PC-9 (cell line): ENCODE measurements at regions not wholly inside any gene's neighbourhood (a gene's known extent, or its start where the extent isn't known, plus 50 kb on each side); places are given as distances from the start of the nearest gene placed in this dataset.

Experiments
- BruUV-seq: library from RNA; stranded (reverse); fragments of 400-500 nt; replicated peaks from 2 replicates; lab custom pipeline; 2021; lab: Mats Ljungman, UMichigan
- CTCF ChIA-PET: fragments of 300-600 bp; sonication (Branson Sonifier 250); formaldehyde crosslinking; loops from one replicate; lab custom pipeline; 2022; ENCODE audit warnings: antibody characterized with exemption; lab: Charles Lee
- POLR2A ChIA-PET: fragments of 300-600 bp; sonication (Branson Sonifier 250); formaldehyde crosslinking; loops from one replicate; lab custom pipeline; 2022; ENCODE audit warnings: antibody characterized with exemption; ENCODE audit not compliant: unreplicated experiment; lab: Charles Lee
- DNase-seq, 2 experiments: peaks; one replicate each; pipeline versions ENCODE4 v3.0.0 to v3.0.0-alpha.2; 2015 to 2022; ENCODE audit warnings: mixed read lengths in 1 of 2
- H2AFZ ChIP-seq: fragments of 200-600 bp; sonication (generic); 2 replicates; pipeline ENCODE4 v1.8.1; 2017; ENCODE audit warnings: antibody characterized with exemption
- H3F3A ChIP-seq: fragments of 200-600 bp; sonication (generic); 2 replicates; pipeline ENCODE4 v1.8.1; 2017; ENCODE audit warnings: antibody characterized with exemption, mild to moderate bottlenecking, low read depth; ENCODE audit not compliant: insufficient read depth
- H3K27ac ChIP-seq: fragments of 200-600 bp; sonication (generic); 2 replicates; pipeline ENCODE4 v1.6.1; 2016; ENCODE audit warnings: mixed run types
- H3K27me3 ChIP-seq: fragments of 200-600 bp; sonication (generic); 2 replicates; pipeline ENCODE4 v1.6.1; 2016; ENCODE audit warnings: low read depth, mixed run types; ENCODE audit not compliant: insufficient read depth
- H3K36me3 ChIP-seq: fragments of 200-600 bp; sonication (generic); 2 replicates; pipeline ENCODE4 v1.6.1; 2016; ENCODE audit warnings: low read depth, mixed run types
- H3K4me1 ChIP-seq: fragments of 200-600 bp; sonication (generic); replicated peaks from 2 replicates; pipeline ENCODE4 v1.6.1; 2016; ENCODE audit warnings: mixed run types; ENCODE audit not compliant: insufficient read depth
- H3K4me2 ChIP-seq: fragments of 200-600 bp; sonication (generic); 2 replicates; pipeline ENCODE4 v1.6.1; 2017; ENCODE audit warnings: mixed run types
- H3K4me3 ChIP-seq: fragments of 200-600 bp; sonication (generic); 2 replicates; pipeline ENCODE4 v1.6.1; 2016; ENCODE audit warnings: mixed run types
- H3K79me2 ChIP-seq: fragments of 200-600 bp; sonication (generic); 2 replicates; pipeline ENCODE4 v1.6.1; 2017; ENCODE audit warnings: low read depth, mixed run types
- H3K9me2 ChIP-seq: fragments of 200-600 bp; sonication (generic); 2 replicates; pipeline ENCODE4 v1.8.1; 2017; ENCODE audit warnings: mild to moderate bottlenecking; ENCODE audit not compliant: insufficient read depth
- H3K9me3 ChIP-seq: fragments of 200-600 bp; sonication (generic); 2 replicates; pipeline ENCODE4 v1.8.1; 2016; ENCODE audit warnings: low read depth; ENCODE audit not compliant: insufficient read depth
- H4K20me1 ChIP-seq: fragments of 200-600 bp; sonication (generic); 2 replicates; pipeline ENCODE4 v1.8.1; 2017; ENCODE audit not compliant: insufficient read depth
- EZH2 ChIP-seq: fragments of 200-600 bp; sonication (generic); IDR thresholded peaks from 2 replicates; pipeline ENCODE4 v1.8.0; 2017; ENCODE audit warnings: antibody characterized with exemption, low read depth
- intact Hi-C: fragments of 100-400 bp; cut with micrococcal nuclease; formaldehyde crosslinking; loops from one replicate; pipeline ENCODE4 v1.10.0; 2022; ENCODE audit not compliant: unreplicated experiment
- TF ChIP-seq, protein P1 (sequence below): fragments of 200-600 bp; sonication (generic); conservative IDR thresholded peaks from 2 replicates; pipeline ENCODE4 v1.6.1; 2017; ENCODE audit warnings: mixed run types, antibody characterized with exemption, mild to moderate bottlenecking, moderate library complexity

DNA sequence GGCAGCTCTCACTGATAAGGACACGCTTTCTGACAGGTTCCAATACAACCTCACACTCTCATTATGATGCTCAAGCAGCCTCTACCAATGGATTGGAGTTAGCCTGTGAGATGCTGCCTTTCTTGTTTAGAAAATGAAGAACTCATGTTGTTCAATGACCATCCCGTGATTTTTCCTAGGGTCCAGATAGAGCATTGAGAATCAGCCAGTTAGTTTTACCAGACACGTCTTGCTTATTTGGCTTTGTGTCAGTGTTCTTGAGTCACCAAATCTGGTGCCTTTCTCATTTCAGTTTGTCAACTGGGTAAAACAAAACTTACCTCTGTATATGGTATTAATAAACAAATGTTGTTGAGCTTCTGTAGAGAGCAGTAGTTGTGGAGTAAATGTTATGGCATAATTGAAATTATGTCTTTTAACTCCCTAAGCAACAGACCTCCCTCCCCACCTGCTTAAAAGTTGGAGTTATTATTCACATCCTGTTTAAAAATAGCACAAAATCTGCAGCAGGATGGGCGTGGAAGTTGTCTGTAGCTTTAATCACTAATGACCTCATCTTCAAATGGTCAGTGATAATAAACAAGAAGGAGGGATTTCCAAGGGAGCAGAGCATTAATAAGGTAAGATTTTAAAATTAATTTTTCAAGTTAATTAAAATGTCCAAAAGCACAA is 167.3 kb downstream of the HRH4 start:
- POLR2A ChIA-PET: no interaction called here
- CTCF ChIA-PET: no interaction called here
- BruUV-seq: no TSS peak

GRCh38 chr18:24628326-24628725 is 167.9 kb downstream of the HRH4 start:
- Histone ChIP-seq H3K9me3 (no peaks in the 10 kb centered on the region), H3K79me2 (no peaks in the 10 kb centered on the region), H3K27ac (no peak overlapping the region), H3K4me2 (no peak overlapping the region), H3K36me3 (no peaks in the 10 kb centered on the region), H3K9me2 (no peaks in the 10 kb centered on the region), H3K27me3 (peaks cover 38% of the 10 kb centered on the region), H2AFZ (no peak overlapping the region), H4K20me1 (no peaks in the 10 kb centered on the region), H3F3A (no peaks in the 10 kb centered on the region), H3K4me3 (no peak overlapping the region), H3K4me1 (no peaks in the 10 kb centered on the region)
- BruUV-seq: no TSS peak
- ChIA-PET CTCF (no interaction called here), POLR2A (no interaction called here)
- intact Hi-C loops: no loop called here
- TF ChIP-seq, protein P1, sequence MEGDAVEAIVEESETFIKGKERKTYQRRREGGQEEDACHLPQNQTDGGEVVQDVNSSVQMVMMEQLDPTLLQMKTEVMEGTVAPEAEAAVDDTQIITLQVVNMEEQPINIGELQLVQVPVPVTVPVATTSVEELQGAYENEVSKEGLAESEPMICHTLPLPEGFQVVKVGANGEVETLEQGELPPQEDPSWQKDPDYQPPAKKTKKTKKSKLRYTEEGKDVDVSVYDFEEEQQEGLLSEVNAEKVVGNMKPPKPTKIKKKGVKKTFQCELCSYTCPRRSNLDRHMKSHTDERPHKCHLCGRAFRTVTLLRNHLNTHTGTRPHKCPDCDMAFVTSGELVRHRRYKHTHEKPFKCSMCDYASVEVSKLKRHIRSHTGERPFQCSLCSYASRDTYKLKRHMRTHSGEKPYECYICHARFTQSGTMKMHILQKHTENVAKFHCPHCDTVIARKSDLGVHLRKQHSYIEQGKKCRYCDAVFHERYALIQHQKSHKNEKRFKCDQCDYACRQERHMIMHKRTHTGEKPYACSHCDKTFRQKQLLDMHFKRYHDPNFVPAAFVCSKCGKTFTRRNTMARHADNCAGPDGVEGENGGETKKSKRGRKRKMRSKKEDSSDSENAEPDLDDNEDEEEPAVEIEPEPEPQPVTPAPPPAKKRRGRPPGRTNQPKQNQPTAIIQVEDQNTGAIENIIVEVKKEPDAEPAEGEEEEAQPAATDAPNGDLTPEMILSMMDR: no peak
- TF ChIP-seq EZH2: no peak
- DNase-seq: no peak

More for the DNA sequence above, 167.3 kb downstream of the HRH4 start:
- H4K20me1 ChIP-seq: no peaks in the 10 kb centered on the region
- H3K9me3 ChIP-seq: no peaks in the 10 kb centered on the region
- TF ChIP-seq EZH2: no peak
- TF ChIP-seq, protein P1: no peak
- H3K79me2 ChIP-seq: no peaks in the 10 kb centered on the region
- H3K9me2 ChIP-seq: no peaks in the 10 kb centered on the region
- H3K4me3 ChIP-seq: no peak overlapping the region
- H3K27ac ChIP-seq: no peak overlapping the region
- no peaks in the 10 kb centered on the region for H3K36me3 ChIP-seq
- H3K4me2 ChIP-seq: no peak overlapping the region
- intact Hi-C loops: no loop called here
- H3K4me1 ChIP-seq: no peaks in the 10 kb centered on the region
- no peaks in the 10 kb centered on the region for H3F3A ChIP-seq
- H2AFZ ChIP-seq: no peak overlapping the region
- DNase-seq: no peak
- peaks cover 34% of the 10 kb centered on the region for H3K27me3 ChIP-seq

DNA sequence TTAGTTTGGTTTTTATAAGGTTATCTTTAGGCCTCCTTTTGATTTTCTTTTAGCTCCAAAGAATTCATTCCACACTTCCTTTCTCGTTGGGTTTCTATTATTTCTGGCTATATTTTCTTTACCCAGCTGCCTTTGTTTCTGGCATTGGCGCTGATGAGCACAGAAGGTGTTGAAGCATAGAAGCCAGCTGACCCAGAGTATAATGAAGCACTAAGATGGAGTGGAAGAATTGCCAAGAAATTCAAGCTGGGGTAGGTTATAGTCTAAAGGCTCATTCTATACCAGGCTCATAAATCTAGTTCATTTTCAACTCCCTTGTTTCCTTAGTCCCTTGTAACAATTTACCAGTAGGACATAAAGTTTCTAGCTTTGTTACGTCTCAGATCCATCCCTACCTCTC is 169.5 kb downstream of the HRH4 start:
- Histone ChIP-seq H3K9me3 (no peaks in the 10 kb centered on the region), H3K27me3 (peaks cover 39% of the 10 kb centered on the region), H3K4me3 (no peak overlapping the region), H3K4me2 (no peak overlapping the region), H3K4me1 (no peaks in the 10 kb centered on the region), H3F3A (no peaks in the 10 kb centered on the region), H3K9me2 (no peaks in the 10 kb centered on the region), H4K20me1 (no peaks in the 10 kb centered on the region), H3K27ac (no peak overlapping the region), H2AFZ (no peak overlapping the region), H3K36me3 (no peaks in the 10 kb centered on the region), H3K79me2 (no peaks in the 10 kb centered on the region)
- ChIA-PET CTCF (no interaction called here), POLR2A (no interaction called here)
- no TSS peak for BruUV-seq
- no peak for DNase-seq
- TF ChIP-seq, protein P1: no peak
- TF ChIP-seq EZH2: no peak
- intact Hi-C loops: no loop called here
